NK-92 treated with Interleukin-12 subunit alpha and Interleukin-12 subunit beta, amount 100 ng/mL, for 24 hours (cell line): ENCODE measurements at regions not wholly inside any gene's neighbourhood (a gene's known extent, or its start where the extent isn't known, plus 50 kb on each side); places are given as distances from the start of the nearest gene placed in this dataset.

ENCODE experiments used
- DNase-seq: peaks from one replicate; lab custom pipeline; 2025; lab: John Stamatoyannopoulos, UW

DNA sequence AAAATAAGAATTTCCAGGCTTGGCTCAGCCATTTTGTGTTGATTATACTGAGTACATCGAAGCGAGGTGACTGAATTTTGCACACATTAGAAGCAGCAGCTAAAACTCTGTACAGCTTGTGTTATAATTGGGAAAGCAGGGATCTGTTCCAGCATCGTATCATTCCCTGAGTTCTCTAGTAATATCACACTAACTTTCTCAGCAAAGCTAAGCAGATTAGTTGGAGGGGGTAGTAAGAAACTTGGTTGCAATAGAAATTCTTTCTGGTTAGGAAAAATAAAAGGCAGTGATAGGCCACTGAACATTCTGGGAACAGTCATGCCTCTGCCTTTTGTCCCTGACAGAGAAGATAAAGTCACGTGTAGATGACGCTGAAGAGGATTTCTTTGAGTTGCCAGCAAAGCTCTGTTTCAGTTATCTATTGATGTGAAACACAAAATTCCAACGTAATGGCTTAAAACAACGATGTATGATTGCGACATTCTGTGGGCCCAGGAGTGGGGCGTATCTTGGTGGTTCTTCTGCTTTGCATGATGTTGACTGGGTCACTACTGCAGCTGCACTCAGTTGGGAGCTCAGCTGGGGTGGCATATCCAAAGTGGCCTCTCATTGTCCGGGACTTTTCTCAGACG lies 202.1 kb upstream of the MEX3C start:
- no peak for DNase-seq

DNA sequence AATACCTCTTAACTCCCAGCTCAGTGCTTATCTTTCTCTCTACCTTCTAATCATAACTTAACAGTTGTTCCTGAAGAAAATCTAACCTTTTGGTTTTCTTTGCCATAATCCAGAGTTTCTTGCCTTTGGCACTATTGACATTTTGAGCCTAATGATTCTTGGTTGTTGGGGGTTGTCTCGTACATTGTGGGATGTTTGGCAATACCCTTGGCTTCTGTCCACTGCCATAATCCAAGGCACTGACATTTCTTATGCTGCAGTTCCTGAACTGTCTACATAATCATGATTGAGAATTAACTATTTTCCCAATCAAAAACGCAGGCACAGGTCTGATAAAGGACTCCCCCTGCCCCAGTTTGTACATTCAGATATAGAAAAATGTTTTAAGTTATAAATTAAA lies 203.2 kb upstream of the MEX3C start:
- DNase-seq: no peak

DNA sequence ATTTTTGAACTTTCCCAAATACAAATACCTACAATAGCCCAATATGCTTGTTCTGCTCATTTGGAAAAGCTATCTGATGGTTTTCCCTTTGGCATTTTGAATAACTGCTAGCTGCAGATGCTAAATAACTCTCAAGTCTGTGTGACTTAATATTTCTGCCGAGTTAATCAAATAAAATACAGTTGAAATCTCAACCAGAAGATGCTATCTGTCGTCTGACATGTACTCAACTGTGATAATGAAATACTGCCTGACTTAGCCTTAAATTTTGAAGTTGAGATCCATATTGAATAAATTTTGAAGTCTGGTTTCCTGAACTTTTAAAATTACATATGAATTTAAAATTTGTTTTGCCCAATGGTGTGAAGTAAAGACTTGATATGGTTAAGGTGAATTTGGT lies 204.4 kb upstream of the MEX3C start:
- DNase-seq: no peak

DNA sequence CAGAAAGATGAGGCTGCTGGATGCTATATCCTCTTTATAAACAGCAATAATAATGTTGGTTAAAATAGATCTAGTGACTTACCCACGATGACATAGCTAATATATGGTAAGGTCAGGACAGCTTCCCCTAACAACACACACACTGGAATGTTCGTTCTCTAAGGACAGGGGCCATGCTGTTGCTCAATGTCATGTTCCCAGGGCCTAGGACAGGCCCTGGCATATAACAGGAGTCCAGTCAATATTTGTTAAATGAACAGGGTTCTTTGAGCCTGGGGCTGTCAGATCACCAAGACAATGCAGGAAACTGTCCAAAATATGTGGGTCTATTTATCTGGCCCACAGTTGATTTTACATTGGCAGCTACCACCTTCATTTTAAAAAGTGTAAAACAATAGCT lies 207.1 kb upstream of the MEX3C start:
- no peak for DNase-seq

DNA sequence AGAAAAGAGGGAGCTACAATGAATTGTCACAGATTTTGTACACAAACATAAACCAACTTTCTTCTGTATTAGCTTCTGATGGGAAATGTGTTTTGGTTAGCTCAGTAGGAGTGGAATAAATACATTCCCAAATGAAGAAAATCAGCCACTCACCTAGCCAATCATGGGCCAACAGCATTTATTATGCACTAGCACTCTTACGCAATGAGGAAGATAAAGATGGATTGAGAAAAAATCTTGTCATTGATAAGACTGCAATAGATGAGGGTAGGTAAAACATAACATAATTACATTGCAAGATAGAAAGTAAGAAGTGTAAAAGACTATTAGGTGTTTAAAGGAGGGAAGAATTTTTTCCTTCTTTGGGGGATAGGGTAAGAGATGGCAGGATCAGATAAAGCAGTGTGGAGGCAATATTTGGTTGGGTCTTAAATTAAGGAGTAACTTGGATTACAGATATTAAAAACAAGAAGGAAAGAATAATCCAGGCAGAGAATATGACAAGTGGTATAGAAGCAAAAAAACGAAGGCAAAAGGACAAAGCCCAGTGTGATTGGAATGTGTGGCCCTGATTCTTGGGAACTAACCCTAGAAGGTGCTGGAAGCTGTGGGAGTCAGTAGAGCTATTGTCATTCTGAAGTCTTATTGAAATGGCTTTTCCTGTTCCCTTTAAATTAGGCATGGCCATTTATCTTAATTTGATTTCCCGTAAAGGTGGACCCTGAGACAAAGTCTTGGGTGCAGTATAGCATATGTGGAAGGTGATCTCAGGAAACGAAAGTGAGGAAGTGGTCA lies 208.4 kb upstream of the MEX3C start:
- DNase-seq: no peak

DNA sequence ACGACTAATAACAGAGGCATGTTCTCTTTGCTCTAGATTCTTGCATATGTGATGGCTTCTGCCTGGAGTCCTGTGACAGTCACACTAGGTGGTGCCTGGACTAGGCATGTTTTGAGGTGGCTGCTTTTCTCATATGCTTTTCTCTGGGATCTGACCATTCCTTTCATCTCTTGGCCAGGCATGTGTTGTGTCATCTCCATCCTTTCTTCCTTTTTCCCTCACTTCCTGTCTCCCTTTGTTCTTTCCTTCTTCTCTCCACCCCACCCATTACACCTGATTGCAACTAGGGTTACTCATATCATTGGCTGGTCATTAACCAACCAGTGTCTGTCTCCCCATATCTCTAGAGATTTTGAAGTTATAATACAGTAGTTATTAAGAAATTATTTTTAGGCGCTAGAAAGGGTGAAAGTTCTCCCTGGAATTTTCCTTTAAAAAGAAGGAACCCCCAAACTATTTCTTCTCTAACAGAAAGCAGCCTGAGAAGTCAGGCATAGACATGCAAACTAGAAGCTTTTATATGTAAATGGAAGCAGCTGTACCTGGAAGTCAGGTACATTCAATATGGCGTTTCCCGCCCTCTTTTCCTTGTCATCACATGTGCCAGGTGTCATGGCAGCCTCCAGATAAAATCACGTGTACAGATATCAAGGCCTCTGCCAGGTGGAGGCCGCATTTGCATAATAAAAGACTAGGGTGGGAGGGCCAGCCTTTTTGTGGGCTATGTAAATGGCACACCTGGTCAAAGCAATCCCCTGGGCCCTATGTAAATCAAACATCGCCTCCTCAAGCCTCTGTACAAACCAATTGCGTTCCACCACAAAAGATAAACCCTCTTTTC lies 220.4 kb upstream of the MEX3C start:
- no peak for DNase-seq

DNA sequence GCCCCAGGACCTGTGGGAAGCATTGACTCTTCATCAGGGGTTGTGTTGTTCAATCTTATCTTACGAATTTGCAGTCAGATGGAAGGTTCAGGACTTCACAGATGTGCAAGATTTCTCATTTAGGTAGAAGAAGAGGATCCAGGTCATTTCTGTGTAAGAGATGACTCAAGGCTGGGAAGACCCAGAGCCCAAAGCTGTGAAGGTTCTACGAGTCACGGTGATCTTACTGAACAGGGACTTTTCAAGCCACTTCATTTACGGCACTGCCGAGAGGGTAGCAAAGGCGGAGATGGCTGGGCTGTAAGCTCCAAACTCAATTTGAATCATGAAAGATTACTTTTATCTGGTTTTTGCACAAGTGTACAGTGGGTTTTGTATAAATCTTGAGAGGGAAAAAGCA lies 228.0 kb upstream of the MEX3C start:
- no peak for DNase-seq

DNA sequence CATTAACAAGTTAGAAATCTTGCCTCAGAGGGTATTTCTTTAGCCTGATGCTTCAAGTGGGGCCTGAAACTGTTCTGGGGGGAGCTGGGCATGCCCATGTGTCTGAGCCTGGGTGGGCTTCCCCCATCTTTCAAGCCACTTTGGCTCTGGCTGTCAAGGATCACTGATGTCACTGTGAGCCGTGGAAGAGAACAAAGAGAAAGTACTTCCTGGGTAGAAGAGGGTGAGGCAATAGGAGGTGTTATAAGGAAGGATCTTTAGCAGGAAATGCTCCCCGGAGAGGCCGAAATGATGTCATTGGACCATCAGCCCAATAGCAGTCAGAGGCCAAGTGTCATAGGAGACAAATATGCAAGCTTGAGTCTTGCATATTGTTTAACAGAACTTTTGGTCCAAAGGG lies 228.4 kb upstream of the MEX3C start:
- no peak for DNase-seq

DNA sequence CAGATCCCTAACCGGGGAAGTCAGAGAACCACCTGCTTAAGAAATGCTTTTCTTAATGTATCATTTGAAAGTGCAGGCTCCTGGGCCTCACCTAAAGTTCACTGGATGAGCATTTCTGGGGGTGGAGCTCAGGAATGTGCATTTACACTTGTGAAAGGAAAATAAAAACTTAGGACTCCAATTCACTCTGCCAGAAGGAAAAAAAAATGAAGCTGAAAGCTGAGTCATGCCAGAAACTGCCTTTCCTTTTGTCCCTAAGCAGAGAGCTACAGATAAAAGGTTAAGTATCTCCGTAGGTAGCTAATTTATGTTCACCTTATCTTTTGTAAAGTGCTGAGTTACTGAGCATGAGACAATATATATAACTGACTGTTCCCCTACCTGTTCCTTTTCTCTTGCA lies 229.5 kb upstream of the MEX3C start:
- no peak for DNase-seq

DNA sequence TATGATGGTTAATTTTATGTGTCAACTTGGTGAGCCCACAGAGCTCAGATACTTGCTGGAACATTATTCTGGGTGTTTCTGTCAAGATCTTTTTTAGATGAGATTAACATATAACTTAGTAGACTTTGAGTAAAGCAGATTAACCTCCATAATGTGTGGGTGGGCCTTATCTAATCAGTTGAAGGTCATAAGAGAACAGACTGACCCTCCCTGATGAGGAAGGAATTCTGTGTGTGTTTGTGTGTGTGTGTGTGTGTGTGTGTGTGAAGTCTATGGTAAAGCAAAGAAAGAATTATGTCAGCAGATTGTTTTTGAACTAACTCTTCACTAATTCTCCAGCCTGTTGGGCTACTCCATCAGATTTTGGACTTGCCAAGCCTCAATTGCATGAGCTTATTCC lies 232.2 kb upstream of the MEX3C start:
- no peak for DNase-seq

DNA sequence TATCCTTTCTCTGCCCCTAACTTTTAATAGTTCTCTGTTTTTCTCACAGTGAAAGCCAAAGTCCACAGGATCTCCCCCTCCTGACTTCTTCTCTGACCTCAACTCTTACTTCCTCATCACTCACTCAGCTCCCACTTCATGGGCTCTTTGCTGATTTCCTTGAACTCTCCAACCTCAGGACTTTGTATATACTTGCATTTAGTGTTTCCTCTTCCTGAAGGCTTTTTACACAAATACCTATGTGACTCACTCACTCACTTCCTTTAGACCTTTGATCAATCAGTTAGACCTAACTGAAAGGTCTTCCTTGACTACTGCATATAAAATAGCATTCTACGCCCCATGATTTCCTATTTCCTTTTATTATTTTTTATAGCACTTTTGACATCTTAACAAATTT lies 233.1 kb upstream of the MEX3C start:
- no peak for DNase-seq

DNA sequence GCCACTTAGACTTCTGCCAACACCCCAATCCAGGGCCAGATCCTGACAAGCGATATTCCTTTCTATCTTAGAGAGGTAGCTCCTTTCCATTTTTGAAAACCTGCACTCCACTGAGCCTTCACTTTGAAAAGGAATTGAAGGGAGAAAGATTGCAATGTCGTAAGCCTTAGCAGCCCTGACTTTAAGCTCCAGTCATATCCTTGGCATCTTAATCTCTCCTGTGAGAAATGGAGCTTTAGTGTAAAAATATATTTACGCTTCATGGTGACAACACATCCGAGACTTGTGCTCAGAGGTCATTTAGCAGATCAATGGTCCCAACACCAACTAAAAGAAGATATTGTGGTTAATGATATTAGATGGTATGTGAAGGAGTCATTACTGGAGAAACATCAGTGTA lies 235.8 kb upstream of the MEX3C start:
- no peak for DNase-seq

DNA sequence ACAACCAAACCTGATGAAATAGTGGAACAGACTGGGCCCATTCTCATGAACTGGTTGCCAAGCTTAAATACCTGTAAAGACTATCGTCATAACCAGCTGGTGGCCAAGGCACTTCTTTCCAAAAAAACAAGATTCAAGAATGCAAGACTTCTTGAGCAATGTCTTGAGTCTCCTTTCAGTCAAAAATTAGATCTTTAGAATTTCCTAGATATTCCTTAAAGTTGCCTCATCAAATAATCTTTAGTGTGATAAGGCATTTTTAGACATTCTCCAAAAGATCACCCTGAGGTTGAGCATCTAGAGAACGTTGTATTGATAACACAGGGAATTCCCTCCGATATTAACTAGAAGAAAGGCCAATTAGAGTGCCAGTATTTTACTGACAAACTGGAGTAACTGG lies 236.4 kb upstream of the MEX3C start:
- DNase-seq: no peak

DNA sequence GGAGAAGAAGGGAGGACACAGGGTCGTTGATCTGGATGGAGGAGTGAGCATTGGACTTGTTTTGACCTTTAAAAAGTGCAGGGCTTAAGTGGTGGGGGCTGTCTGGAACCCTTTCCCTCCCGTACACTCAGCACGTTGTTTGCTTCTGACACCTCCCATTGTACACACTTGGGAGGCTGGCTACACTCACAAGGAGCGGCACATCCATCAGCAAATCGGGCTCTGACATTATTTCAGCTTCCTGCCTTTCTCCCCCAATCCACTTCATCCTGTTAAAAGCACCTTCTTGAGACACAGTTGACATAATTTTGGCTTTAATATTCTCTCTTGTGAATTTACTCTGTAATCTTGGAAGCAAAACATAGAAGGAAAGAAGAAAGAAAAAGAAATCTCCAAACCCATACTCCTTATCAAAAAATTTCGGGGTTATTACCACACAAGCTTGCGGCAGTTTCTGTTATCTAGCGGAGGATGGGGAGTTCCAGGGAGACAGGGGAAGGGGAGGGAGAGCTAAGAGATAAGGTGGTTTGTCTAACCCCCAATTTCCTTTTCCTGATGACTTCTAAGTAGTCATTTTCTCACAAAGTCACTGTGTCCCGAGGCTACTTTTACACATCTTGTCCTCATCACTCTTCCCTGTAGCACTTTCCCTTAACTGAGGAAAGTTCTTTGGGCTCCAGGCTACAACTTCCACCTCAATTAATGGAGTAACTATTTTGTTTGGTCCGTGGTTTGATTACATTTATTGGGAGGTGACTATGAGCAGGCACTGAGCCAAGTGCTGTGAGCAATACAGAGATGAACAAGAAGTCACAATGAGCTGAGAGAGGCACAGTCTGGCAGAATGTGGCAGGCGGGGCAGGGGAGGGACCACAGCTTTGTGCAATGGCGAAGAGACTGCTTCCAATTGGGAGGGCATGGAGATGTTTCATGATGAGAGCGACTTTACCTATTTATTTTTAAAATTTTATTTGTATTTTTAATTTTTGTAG lies 240.1 kb upstream of the MEX3C start:
- no peak for DNase-seq

DNA sequence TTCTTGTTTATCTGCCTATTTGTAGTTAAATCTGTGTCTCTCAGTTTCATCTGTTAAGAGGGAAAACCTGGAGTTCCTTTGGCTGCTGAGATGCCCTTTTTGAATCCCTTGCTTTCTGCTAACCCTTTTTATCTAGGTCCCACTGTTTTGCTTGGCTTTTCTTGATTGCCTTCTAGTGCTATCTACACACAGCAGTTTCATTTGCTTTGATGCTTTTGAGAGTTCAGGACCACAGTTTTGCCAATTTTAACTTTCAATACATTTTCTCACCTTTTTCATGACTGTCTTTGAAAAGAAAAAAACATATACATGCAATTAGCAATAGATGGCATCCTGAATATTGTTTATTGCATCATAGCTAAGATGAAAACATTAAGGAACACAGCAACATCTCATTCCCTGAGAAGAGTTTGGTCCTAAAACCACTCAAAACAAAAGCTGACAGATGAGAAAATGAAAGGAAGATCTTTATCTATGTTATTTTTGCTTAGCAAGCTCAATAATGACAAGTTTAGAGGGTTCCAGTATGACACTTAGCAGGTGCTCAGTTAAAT lies 241.4 kb upstream of the MEX3C start:
- DNase-seq: no peak

DNA sequence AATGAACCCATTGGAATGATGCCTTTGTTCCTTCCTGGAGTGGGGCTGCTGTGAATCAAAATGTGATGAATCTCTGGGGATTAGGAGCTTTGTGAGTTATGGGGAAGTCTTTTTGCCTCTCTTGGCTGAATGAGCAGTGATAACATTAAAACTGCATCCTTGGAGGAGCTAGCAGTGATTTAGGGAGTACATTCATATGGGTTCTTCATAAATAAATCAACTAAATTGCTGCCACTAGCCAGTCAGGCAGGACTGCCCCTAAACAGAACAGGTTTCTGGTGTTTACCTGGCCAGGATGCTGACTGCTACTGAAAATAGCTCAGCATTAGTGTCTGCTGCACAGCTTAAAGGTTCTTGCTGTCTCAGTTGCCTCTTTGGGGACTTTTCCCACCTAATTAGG lies 244.5 kb upstream of the MEX3C start:
- no peak for DNase-seq

DNA sequence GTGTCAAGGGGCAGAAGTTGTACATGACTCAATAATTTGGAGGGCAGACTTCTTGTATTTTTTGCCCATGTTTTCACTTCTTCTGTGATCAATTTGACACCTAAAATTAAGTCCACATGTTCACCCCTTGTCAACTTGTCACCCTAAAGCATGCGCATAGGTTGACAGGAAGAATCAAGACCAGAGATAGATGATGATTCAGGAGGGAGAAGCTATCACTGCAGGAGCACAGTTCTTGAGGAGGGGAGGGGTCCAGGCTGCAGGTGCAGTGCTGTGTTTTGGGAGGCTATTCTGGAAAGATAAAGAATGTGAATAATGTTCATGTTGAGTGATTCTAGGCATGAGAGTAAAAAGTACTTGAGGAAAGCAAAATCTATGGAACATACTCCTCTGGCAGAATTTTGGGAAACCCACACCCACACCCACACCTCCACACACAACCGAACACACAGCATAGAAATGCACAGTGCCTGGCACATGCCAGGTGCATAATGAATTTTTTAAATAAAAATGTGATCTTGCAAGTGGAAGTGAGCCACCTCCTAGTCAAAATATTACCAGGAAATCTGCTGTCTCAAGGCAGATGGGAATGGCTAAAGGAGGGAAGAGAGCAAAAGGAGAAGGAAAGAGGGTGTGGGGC lies 249.2 kb upstream of the MEX3C start:
- DNase-seq: no peak

DNA sequence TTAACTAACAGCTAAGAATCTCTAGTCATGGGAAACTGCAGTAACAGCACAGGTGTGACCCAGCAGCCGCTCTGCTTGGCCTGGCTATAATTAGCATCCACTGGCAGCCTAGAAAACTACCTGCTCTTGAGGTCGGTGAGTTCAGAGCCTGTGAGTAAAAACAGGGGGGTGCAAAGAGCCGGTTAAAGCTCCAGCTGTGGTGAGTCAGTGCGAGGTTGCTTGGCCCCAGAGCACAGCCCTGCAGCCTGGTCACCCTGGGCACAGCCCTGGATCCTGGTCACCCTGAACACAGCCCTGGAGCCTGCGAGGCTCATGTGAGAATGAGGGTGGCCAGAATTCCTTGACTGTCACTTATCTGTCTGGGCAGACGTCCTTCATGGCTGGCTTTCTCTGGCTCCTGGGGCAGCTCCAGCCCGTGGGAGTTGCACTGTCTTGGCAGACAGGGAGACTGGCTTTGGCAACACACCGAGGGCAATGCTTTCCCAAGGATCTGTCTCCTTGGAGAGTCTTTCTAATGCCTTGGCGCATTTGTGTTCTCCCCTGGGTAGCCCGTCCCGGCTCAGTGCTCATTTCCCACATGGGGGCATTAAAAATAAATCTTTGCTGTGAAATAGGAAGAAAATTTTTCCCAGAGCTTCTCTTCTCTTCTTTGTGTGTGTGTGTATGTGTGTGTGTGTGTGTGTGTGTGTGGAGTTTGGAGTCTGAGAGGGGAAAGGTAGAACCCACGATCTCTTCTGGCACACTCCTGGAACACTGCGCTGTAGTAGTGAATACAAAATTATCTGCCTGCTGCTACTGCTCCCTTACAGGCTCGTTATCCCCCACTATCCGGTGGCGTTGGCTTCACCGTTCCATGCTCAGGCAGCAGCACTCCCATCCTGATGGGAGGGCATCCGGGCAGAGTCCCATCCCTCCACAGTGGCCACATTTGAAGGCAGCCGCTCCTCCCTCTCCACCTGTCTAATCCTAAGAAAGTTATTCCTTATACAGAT lies 250.2 kb upstream of the MEX3C start:
- no peak for DNase-seq

DNA sequence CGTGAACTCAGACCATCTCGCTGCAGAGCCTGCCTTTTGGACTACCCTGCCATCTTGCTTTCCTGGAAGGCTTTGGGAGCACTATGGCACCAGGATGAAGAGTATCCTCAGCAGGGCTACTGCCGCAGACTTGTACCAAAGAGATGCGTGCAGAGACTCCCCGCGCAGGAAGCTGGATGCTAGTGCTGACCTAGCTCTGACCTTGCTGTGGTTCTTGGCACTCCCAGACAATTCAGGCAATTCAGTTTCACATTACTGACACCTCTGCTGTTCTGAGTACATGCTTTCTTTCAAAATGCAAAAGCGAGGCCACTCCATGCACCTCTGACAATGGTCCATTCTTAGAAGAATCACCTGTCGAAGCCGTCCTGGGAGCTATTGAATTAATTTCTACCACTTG lies 251.5 kb upstream of the MEX3C start:
- DNase-seq: no peak

DNA sequence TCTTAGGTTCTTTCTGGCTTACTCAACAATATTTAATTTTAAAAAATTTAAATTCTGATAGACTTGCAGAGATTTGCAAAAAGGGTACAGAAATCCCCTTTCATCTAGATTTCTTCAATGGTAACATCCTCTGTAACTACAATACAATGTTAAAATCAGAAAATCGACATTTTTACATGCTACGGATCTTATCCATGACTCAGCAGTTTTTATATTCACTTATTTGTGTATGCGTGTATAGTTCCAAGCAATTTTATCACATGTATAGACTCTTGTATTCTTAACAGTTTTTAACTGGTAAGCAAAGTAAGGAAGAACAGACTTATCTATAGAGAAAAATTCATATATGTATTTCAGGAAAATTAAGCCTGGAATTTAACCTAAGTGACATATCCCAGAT lies 256.1 kb upstream of the MEX3C start:
- no peak for DNase-seq
